EL (cell line): ENCODE measurements at regions not wholly inside any gene's neighbourhood (a gene's known extent, or its start where the extent isn't known, plus 50 kb on each side); places are given as distances from the start of the nearest gene placed in this dataset.
"Not testable (repeated sequence)": the region's sequence is repeated elsewhere in the genome, so short reads cannot be mapped to it uniquely, and the experiment has no call there.

Experiments
- DNase-seq: peaks from one replicate; pipeline ENCODE4 v3.0.0-alpha.2; 2016

- DNase-seq, result no peak
These were observed 676.0 kb downstream of the EPHA3 start for GRCh38 chr3:89783341-89783927.

GRCh38 chr3:89787485-89787884 lies 680.1 kb downstream of the EPHA3 start:
- DNase-seq, result no peak

GRCh38 chr3:89787979-89788378 lies 680.6 kb downstream of the EPHA3 start:
- DNase-seq, result no peak

GRCh38 chr3:89795506-89795905 lies 688.1 kb downstream of the EPHA3 start:
- DNase-seq, result no peak

GRCh38 chr3:89802881-89803280 lies 695.5 kb downstream of the EPHA3 start:
- DNase-seq, result no peak

GRCh38 chr3:89803711-89804110 lies 696.3 kb downstream of the EPHA3 start:
- no peak for DNase-seq

GRCh38 chr3:89806166-89806565 lies 698.7 kb downstream of the EPHA3 start:
- DNase-seq, result no peak

GRCh38 chr3:89808680-89809197 lies 701.3 kb downstream of the EPHA3 start:
- DNase-seq, result no peak

GRCh38 chr3:89813500-89813899 lies 706.1 kb downstream of the EPHA3 start:
- no peak for DNase-seq

GRCh38 chr3:89841041-89841440 lies 733.6 kb downstream of the EPHA3 start:
- no peak for DNase-seq

GRCh38 chr3:89845053-89845452 lies 737.6 kb downstream of the EPHA3 start:
- no peak for DNase-seq

GRCh38 chr3:89847955-89848354 lies 740.5 kb downstream of the EPHA3 start:
- DNase-seq, result no peak

GRCh38 chr3:89851974-89852621 lies 744.7 kb downstream of the EPHA3 start:
- DNase-seq, result no peak

GRCh38 chr3:89859757-89860156 lies 752.3 kb downstream of the EPHA3 start:
- DNase-seq, result no peak

GRCh38 chr3:89867286-89867685 lies 759.9 kb downstream of the EPHA3 start:
- no peak for DNase-seq

- no peak for DNase-seq
These were observed 768.7 kb downstream of the EPHA3 start for GRCh38 chr3:89876116-89876515.

GRCh38 chr3:89877230-89877629 lies 769.8 kb downstream of the EPHA3 start:
- DNase-seq, result no peak

- no peak for DNase-seq
These were observed 782.0 kb downstream of the EPHA3 start for GRCh38 chr3:89889386-89889785.

GRCh38 chr3:89908711-89909213 lies 801.3 kb downstream of the EPHA3 start:
- no peak for DNase-seq

- no peak for DNase-seq
These were observed 804.6 kb downstream of the EPHA3 start for GRCh38 chr3:89912031-89912430.

- DNase-seq, result no peak
These were observed 816.6 kb downstream of the EPHA3 start for GRCh38 chr3:89923921-89924610.

GRCh38 chr3:89925976-89926375 lies 818.6 kb downstream of the EPHA3 start:
- DNase-seq, result no peak

GRCh38 chr3:89932882-89933281 lies 825.5 kb downstream of the EPHA3 start:
- DNase-seq, result no peak

GRCh38 chr3:89944461-89944860 lies 837.0 kb downstream of the EPHA3 start:
- DNase-seq, result not testable (repeated sequence)
